Hepatic stellate cell (primary cell): ENCODE measurements at regions not wholly inside any gene's neighbourhood (a gene's known extent, or its start where the extent isn't known, plus 50 kb on each side); places are given as distances from the start of the nearest gene placed in this dataset.
"Not testable (repeated sequence)": the region's sequence is repeated elsewhere in the genome, so short reads cannot be mapped to it uniquely, and the experiment has no call there.

Source experiments
- DNase-seq: peaks from one replicate; pipeline ENCODE4 v3.0.0; 2011; ENCODE audit warnings: low spot score

GRCh38 chr4:189096717-189097116 is 844.0 kb upstream of the FRG1 start:
- no peak for DNase-seq

GRCh38 chr4:189098932-189099696 is 841.6 kb upstream of the FRG1 start:
- no peak for DNase-seq

- no peak for DNase-seq
Measured at GRCh38 chr4:189113389-189113888, 827.2 kb upstream of the FRG1 start.

- no peak for DNase-seq
Measured at GRCh38 chr4:189117426-189117825, 823.2 kb upstream of the FRG1 start.

GRCh38 chr4:189121336-189121735 is 819.3 kb upstream of the FRG1 start:
- DNase-seq: no peak

GRCh38 chr4:189124149-189124758 is 816.4 kb upstream of the FRG1 start:
- no peak for DNase-seq

GRCh38 chr4:189124791-189125190 is 815.9 kb upstream of the FRG1 start:
- DNase-seq: no peak

- DNase-seq: no peak
Measured at GRCh38 chr4:189126040-189126439, 814.6 kb upstream of the FRG1 start.

- DNase-seq: no peak
Measured at GRCh38 chr4:189128341-189128740, 812.3 kb upstream of the FRG1 start.

GRCh38 chr4:189129044-189129694 is 811.5 kb upstream of the FRG1 start:
- no peak for DNase-seq

GRCh38 chr4:189131118-189131517 is 809.6 kb upstream of the FRG1 start:
- no peak for DNase-seq

GRCh38 chr4:189136462-189136861 is 804.2 kb upstream of the FRG1 start:
- DNase-seq: no peak

- no peak for DNase-seq
Measured at GRCh38 chr4:189143263-189143952, 797.3 kb upstream of the FRG1 start.

GRCh38 chr4:189147005-189147929 is 793.4 kb upstream of the FRG1 start:
- DNase-seq: no peak

GRCh38 chr4:189155083-189155482 is 785.6 kb upstream of the FRG1 start:
- not testable (repeated sequence) for DNase-seq

GRCh38 chr4:189162073-189162789 is 778.4 kb upstream of the FRG1 start:
- no peak for DNase-seq

- DNase-seq: no peak
Measured at GRCh38 chr4:189162888-189163287, 777.8 kb upstream of the FRG1 start.

GRCh38 chr4:189176002-189176401 is 764.7 kb upstream of the FRG1 start:
- DNase-seq: no peak

GRCh38 chr4:189177130-189177529 is 763.5 kb upstream of the FRG1 start:
- no peak for DNase-seq

- DNase-seq: no peak
Measured at GRCh38 chr4:189178125-189178746, 762.4 kb upstream of the FRG1 start.
